Left renal cortex interstitium (tissue), 4 donors: ENCODE measurements at regions not wholly inside any gene's neighbourhood (a gene's known extent, or its start where the extent isn't known, plus 50 kb on each side); places are given as distances from the start of the nearest gene placed in this dataset.
A peak's percentile ranks its signal among the peaks of the same experiment; 100 is the strongest.

Experiments used
- DNase-seq, 4 donors: peaks; one replicate each; pipeline ENCODE4 v3.0.0-alpha.2; 2013; ENCODE audit warnings: low read depth in 4 of 4, low spot score in 2 of 4, missing footprints in 1 of 4

DNA sequence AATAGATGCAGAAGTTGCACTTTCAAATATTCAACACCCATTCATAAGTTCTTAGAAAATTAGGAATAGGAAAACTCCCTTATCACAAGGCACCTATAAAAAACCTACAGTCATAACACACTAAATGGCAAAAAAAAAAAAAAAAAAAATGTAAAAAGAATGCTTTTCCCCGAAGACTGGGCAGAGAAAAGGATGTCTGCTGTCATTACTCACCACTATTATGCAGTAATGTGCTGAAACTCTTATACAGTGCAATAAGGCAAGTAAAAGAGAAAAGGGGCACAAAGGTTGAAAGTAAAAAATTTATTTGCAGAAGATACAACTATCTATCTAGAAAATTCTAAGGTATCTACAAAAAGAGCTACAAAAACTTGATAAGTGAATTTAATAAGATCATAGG lies 607.8 kb upstream of the ARID1B start:
- no peak for DNase-seq

DNA sequence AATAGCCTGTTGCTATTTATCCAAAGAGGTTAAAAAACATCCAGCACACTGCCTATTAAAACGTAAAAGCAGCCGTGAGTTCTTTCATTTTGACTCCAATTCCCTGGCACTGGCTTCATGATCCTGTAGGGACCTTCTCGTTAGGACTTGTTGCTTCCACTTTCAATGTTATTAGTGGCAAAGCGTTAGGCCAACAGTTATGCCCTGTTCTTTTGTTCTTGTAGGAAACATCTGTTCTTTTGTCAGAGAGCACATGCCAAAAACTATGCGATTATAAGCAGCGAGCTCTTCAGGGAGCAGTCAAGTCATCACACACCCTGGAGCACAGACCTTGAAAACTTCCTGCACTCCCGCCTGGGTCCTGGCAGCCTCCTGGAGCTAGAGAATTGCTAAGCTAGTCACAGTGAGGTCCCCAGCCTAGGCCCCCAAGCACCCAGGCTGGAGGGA lies 609.5 kb upstream of the ARID1B start:
- no peak for DNase-seq

DNA sequence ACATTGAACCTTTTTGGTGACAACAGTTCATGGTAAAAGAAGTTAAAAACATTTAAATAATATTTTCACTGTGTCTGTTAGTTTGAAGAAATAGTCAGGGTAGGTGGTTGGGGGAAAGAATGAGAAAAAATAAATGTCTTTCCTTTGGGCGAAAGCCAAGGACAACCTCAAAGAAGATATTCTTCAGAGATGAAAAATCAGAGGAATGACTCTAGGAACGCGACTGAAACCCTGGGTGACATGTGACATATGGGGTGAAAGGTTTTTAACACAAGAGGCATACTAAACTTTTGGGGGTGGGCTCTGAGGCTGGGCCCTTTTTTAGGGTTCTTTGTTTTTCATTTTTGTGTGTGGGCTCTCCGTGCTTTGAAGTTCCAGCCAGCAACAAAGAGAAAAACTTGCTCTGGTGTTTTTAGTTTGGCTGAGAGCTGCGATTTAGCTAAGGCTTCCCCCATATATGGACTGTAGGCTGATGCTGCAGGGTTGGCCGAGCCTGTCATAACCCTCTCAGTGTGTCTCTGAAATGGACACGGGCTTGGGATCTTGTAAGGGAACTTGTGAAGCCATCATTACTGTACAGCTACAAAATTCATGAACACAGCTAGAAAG lies 610.1 kb upstream of the ARID1B start:
- peak in 1 of 4 donors; percentile 20 for DNase-seq

DNA sequence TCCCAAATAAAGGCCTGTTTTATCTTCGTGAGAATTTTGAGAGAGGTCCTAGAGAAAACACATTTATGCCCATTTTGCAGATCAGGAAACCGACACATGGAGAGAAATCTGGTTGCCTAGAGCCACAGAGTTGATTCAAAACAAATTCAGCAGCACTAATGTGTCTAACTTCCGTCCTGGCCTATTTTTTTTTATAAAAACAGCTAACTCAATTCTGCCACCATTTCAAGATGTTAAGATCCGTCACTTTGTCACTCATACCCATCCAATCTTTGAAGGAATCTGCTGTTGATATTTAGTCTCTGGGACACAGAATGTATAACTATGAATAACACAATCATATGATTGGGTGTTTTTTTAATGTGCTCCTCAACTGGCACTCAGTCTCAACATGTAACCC lies 611.1 kb upstream of the ARID1B start:
- no peak for DNase-seq

DNA sequence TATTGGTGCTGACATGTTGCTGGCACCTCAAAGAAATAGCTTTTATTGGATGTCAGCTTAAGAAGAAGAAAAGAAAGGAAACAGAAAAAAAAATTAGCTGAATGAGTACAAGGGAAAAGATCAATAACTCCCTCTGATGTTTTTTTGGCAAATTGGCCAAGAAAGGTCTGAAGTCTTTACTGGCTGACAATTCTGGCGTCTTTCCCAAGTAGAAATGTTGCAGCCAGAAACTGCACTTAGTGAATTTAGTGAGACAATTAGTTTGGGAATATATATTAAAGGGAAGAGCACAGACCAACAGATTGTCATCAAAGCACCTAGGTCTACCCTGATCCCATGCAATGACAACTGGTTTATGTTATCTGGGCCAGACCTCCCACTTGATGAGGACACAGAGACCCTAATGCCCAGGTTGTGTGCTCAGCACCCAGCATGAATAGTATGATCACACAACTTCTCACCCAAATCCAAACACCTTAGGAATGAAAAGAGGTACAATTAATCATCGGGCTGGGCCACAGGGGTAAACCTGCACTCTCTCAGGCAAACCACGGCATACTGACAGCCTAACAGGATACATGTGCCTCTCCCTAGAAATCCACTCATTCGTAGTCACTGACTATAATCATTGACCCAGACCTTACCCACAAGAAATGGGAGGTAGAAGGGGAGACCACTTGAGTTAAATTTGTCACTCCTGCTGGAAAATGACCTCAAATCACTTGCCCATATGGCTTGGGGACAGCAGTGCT lies 612.3 kb upstream of the ARID1B start:
- peak in 1 of 4 donors; percentile 32 for DNase-seq

DNA sequence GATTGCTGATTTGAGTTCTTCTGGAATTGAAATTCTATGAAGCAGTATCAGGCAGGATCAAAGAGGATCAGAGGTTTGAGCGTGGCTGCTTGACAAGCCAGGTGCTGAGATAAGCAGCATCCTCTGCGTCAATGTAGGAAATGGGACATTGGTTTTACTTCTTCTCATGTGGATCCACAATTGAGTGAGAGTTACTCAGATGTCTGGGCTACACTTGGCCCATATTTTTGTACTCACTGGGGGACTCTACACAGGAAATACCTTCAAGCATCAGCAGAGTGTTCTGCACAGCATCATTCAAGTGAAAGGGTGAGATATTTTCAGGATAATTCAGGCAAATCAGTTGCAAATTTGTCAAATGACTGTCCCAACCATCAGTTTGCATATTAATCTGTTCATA lies 613.9 kb upstream of the ARID1B start:
- no peak for DNase-seq

DNA sequence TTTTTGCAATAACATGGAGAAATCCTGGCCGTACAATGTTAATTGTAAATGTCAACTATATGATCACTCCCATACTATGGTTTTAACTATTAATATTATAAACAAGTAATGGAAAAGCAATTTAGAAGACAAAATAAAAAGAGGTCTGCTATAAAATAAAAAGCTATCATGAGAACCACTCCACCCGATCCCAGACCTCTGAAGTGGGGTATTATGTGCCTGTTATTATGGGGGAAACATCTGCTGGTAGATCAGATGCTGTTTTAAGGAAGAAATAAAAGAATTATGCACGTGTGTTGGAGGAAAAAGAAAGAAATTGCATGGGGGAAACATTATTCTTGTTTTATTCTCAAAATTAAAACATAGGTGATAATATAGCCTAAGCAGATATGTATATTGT lies 615.7 kb upstream of the ARID1B start:
- no peak for DNase-seq

DNA sequence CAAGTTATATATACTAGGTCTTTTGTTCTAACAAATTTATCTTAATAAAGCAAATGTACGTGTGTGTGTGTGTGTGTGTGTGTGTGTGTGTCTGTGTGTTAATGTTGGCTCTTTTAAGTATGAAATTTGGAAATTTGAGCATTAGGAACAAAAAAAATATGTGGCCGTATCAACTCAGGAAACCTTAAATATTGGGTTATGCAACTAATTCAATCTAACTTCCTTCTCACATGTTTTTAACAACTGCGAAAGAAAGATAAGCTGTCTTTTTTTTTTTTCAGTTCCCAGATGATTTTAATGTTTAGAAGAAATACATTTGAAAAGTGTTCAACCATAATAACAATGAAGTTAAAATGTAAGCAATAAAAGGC lies 616.4 kb upstream of the ARID1B start:
- DNase-seq: no peak

DNA sequence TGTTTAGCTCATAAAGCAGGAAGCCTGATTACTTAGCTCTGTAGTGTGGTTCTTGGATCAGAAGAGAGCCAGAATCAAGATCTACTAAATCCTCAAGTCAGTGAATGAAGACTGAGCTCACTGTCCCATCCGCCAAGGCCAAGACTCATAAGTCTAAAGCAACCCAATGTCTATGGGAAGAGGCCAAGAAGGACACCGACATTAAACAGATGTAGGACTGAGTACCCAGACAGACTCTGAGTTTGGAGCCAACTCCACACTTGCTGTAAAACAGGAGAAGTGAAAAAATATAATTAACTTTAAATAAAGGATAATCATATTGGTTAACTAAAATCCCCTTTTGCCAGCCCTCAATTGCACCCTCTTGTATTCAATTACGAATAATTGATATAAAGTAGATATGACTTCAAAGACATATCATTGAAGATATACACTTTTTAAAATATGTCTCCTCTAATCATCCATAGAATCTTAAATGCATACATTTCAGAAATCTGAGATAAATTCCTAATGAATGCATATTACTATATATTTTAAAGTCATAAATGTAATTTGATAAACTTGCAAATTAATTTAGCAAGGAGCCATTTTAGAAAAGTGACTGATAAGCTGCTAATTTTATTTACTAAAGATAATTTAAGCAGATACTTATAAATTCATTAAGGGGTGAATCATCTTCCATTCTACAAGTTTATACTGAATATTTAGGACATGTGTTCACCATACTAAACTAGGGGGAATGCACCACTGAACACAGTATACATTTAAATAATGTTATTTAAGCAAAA lies 617.0 kb upstream of the ARID1B start:
- DNase-seq: no peak

DNA sequence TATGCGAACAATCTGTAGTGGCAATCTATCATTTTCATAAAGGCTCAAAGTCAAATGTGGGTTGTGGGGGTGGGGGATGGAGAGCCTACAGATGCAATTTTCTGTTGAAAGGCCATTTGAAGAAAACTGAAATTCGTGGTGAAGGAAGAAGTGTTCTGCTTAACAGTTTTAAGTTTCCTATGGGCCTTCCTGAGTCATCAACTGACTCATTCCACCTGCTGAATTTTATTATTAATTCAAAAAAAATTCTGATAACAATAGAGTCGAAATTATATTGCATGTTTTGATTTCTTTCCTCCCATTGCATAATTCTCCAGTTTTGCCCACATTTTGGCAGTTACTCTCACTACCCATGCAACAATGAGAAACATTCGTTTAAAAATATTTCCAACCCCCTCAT lies 622.3 kb upstream of the ARID1B start:
- no peak for DNase-seq

DNA sequence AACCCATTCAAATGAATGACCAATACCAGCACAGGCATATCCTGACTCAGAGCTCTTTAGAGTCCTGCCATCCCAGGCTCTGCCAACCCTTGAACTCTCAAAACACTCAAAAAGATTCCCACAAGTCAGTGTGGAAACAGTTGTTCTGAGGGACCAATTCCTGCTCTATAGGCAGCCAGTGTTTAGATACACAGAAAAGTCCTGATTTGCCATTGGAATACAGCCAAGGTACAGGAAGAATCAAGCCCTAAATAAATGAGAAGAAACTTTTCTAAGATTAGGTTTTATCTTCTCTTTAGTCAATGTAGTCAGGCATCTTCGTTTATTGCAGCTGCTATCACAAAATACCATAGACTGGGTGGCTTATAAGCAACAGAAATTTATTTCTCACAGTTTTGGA lies 626.8 kb upstream of the ARID1B start:
- no peak for DNase-seq

DNA sequence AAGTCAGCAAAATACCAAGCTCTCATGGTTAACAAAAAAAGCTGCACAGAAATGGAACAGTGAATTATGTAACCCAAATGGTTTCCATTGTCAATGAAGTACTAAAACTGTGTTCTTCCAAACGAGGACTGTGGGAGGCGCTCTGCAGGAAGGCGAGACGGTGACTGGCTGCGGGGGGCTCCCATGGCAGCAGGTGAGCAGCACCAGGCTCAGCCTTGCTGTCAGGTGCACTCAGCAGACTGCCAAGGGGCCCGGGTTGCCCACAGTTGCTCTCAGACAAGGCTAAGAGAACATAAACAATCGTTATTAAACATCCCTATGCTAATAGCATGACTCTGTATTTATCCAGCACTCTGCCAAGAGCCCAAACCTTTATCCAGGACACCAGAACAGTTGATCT lies 630.3 kb upstream of the ARID1B start:
- no peak for DNase-seq

DNA sequence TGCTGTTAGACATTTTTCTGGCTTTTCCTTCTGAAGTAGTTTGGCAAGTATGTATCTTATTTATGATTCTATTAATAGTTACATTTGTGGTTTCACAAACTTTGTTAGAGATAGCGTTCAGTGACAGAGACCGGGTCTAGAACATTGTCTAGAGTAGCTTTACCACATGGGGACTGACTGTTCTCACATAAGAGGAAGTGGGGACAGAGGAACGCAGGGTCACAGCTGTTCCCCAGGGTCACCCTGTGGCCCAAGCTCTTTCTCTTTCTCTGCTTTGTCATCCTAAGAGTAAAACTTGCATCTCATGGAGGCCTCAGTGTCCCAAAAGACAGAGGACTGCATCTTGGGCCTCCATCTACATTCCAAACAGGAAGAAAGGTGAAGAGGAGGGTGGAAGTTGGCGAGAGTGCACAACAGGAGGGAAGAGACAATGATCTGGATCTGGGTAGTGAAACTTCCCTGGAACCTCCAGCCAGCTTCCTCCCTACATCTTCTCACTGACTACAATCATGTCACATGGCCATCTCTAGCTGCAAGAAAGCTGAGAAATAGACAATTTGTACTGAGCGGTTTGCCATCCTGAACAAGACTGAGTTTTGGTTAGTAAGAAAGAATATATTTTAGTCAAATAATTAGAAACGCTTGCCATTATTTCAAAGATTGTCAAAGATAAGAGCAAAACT lies 645.8 kb upstream of the ARID1B start:
- no peak for DNase-seq

DNA sequence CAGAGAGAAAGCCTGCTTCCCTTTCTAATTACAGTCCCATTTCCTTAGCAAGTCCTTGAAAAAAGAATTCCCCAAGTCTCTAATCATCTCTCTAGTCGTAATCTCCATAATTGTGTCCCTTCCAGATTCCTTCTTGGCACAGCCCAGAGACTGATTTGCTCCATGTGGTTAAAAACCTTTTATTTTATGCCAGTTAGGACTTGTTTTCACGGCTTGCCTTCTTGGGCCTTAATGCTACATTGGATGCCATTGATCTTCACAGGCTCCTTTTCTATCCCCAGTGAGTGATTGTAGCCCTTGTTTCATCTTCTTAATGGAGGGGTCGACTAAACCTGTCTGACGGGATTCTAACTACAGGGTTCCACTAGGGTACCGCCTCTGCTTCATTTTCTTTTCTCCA lies 650.6 kb upstream of the ARID1B start:
- no peak for DNase-seq

DNA sequence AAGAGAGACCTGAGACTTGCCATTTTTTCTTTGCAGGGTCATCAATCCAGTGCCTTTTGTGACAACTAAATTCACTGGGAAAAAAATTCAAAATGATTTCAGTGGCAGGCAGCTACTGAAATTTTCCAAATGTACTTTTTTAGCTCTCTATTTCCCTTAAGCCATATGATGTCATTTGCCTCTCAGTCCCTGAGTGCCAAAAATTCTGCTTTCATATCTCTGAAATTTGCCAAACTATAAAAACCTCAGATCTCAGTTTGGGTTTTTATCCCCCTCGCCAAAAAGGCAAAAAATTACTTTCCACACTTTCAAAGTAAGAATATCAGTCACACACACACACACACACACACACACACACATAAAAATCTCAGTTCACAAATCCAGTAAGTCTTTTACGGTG lies 651.3 kb upstream of the ARID1B start:
- DNase-seq: no peak

DNA sequence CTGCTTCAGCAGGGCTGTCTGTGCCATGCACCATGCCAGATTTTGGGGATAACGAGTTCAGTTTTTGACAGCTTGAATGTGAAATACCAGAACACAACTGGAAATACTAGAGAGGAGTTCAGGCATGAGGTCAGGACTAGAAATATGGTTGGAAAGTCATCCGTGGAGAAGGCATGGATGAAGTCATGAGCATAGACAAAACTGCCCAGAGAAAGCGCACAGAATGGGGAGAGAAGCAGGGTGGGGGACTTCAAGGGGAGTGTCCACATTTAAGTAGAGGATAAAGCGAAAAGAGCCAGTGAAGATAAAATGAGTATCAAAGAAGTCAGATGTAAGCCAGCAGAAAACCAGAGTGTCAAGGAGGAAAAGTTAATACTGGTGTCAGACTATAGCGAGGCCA lies 653.4 kb upstream of the ARID1B start:
- no peak for DNase-seq

DNA sequence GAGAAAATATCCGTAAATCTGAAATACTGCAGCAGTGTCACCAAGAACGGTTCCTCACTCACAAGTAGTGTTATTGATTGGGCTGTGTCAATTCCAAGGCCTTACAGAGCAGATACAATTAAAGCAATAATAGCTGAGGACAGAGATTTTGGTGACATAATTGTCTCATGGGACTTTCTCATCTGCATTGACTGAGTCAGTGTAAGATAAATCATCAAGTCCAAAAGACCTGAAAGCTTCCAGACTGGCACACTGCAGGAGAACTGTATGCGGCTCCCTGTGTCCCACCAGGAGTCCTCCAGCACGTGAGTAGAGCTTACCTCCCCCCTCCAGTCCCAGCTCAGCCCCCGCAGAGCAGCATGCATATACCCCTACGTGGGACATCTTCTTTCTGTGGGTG lies 655.2 kb upstream of the ARID1B start:
- no peak for DNase-seq

DNA sequence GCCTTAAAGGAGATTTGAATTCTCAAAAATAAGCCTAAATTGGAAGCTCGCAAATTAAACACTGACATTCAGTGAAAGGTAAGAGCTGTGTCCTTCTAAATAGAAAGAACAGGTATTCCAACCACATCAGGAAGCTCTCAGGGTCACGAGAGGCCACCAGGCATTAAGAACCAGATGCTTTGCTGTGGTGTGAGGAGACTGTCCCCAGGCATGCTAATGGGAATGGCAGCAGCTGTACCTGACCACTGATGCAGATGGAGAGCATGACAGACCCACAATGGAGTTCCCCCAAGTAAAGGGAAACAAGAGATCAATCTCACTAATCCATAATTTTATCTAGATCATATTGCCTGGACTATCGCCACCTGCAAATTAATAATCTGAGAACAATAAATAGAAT lies 658.9 kb upstream of the NOX3 start:
- DNase-seq: no peak

DNA sequence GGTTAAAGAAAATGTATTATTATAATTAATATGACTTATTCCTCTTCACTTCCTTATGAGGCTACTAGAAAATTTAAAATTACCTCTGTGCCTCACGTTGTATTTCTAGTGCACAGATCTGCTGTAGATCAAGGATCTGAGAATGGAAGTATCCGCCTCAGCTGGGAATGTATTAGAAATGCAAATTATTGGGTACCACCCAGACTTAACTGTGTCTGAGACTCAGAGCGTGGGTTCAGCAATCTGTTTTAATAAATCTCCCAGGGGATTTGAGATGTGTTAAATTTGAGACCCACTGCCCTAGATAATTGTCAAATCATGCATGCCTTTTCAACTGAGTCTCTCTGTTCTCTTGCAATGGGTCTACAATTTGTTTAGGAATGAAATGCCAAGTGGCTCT lies 658.0 kb upstream of the NOX3 start:
- no peak for DNase-seq

DNA sequence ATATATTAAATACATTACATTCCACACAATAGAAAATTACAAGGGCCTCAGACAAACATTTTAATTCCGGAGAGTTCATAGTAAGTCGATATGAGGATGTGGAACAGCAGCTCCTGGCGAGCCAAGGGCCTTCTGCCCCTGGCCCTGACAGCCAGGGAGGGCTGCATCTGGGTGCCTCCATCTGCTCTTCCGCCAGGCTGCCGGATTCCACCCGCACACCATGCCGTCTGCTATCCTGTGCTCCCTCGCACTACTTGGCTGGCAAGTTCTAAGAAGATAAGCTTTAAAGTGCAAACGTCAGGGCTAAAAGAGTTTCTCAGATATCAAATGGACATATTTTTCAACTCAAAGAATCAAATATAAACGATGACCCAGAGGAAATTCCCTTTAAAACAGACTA lies 656.3 kb upstream of the NOX3 start:
- DNase-seq: no peak

DNA sequence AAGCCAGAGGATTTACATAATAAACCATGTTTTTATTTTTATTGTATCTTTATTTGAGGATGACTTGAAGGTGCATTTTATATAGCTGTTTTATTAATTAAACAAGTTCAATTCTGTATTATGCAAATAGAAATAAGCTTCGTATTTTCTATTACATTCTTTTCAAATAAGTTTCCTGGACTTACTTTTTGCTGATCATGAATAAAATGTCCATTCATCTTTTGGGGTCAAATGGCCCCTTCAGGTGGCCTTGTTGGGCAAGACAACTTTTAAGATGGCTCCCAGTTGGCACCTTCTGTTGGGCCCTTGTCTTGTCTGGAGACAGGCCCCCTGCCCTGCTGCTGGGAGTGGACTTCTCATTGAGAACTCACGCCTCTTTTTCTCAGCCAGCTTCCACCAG lies 654.6 kb upstream of the NOX3 start:
- DNase-seq: no peak
